Activated naive CD8-positive, alpha-beta T cell treated with anti-CD3 and anti-CD28 coated beads for 36 hours (primary cell): ENCODE measurements at regions not wholly inside any gene's neighbourhood (a gene's known extent, or its start where the extent isn't known, plus 50 kb on each side); places are given as distances from the start of the nearest gene placed in this dataset.
"Not testable (repeated sequence)": the region's sequence is repeated elsewhere in the genome, so short reads cannot be mapped to it uniquely, and the experiment has no call there.

Source experiments
- DNase-seq: peaks from one replicate; pipeline ENCODE4 v3.0.0; 2021
- H3K27ac Mint-ChIP-seq: one replicate; pipeline ENCODE4 v1.8.0; 2022; ENCODE audit warnings: mild to moderate bottlenecking, moderate library complexity, mixed read lengths
- H3K27me3 Mint-ChIP-seq: one replicate; pipeline ENCODE4 v1.8.0; 2022; ENCODE audit warnings: mild to moderate bottlenecking, mixed read lengths
- H3K36me3 Mint-ChIP-seq: one replicate; pipeline ENCODE4 v1.8.0; 2021; ENCODE audit warnings: mild to moderate bottlenecking, mixed read lengths
- H3K4me1 Mint-ChIP-seq: one replicate; pipeline ENCODE4 v1.8.0; 2021; ENCODE audit warnings: mixed read lengths
- H3K4me3 Mint-ChIP-seq: one replicate; pipeline ENCODE4 v1.8.0; 2022; ENCODE audit warnings: mild to moderate bottlenecking, moderate library complexity, mixed read lengths
- H3K9me3 Mint-ChIP-seq: one replicate; pipeline ENCODE4 v1.8.0; 2022; ENCODE audit warnings: mixed read lengths

DNA sequence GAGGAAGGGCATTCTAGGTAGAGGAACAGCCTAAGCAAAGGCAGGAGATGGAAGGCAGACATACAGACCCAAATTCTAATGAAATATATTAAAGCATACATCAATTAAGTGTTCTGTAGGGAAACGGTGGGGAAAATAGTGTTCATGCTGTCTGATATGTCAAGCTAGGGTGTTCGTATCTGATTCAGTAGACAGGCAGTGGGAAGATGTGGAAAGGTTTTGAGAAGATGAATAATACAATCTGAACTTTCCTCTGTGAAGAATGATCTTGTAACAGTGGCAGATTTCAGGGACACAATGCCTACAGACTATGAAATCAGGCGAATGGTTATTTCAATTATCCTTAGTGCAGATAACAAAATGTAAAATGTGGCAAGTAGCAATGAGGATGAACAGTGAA, 594.2 kb downstream of the KCTD12 start:
- H3K4me3 Mint-ChIP-seq = no peak overlapping the region
- H3K4me1 Mint-ChIP-seq = no peaks in the 10 kb centered on the region
- DNase-seq = no peak
- H3K27me3 Mint-ChIP-seq = no peaks in the 10 kb centered on the region
- no peaks in the 10 kb centered on the region for H3K9me3 Mint-ChIP-seq
- H3K27ac Mint-ChIP-seq = no peak overlapping the region
- no peaks in the 10 kb centered on the region for H3K36me3 Mint-ChIP-seq

GRCh38 chr13:76289558-76289957, 596.6 kb downstream of the KCTD12 start:
- DNase-seq = no peak
- H3K36me3 Mint-ChIP-seq = no peaks in the 10 kb centered on the region
- peaks cover 1% of the 10 kb centered on the region for H3K9me3 Mint-ChIP-seq
- H3K4me3 Mint-ChIP-seq = no peak overlapping the region
- no peaks in the 10 kb centered on the region for H3K4me1 Mint-ChIP-seq
- no peaks in the 10 kb centered on the region for H3K27me3 Mint-ChIP-seq
- no peak overlapping the region for H3K27ac Mint-ChIP-seq

DNA sequence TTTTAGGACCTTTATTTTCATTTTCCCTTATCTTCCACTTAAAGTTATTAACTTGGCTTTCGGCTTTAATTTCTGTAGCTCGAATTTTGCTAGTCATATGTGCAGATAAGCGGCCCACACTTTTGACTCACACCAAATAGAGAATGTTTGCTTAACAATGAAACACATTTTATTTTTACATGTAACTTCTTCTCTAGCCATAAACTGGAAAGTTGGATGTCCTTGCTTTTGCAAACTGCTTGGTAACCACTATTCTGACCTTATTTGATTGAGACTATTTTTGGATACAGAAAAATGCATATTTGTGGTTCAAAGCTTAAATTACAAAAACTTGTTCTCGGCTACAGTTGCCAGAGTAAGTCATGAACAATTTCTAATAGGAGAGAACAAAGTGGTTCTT, 600.0 kb downstream of the KCTD12 start:
- no peak overlapping the region for H3K4me3 Mint-ChIP-seq
- H3K9me3 Mint-ChIP-seq = peaks cover 1% of the 10 kb centered on the region
- no peak for DNase-seq
- H3K27me3 Mint-ChIP-seq = no peaks in the 10 kb centered on the region
- H3K36me3 Mint-ChIP-seq = no peaks in the 10 kb centered on the region
- no peak overlapping the region for H3K27ac Mint-ChIP-seq
- H3K4me1 Mint-ChIP-seq = no peaks in the 10 kb centered on the region

- Mint-ChIP-seq H3K27ac (no peak overlapping the region), H3K4me3 (no peak overlapping the region), H3K27me3 (no peaks in the 10 kb centered on the region), H3K4me1 (no peaks in the 10 kb centered on the region), H3K9me3 (peaks cover 1% of the 10 kb centered on the region), H3K36me3 (no peaks in the 10 kb centered on the region)
- no peak for DNase-seq
Observed at GRCh38 chr13:76285463-76285862, 600.7 kb downstream of the KCTD12 start.

GRCh38 chr13:76279766-76280165, 606.4 kb downstream of the KCTD12 start:
- not testable (repeated sequence) for H3K9me3 Mint-ChIP-seq, H3K4me1 Mint-ChIP-seq, H3K27me3 Mint-ChIP-seq, H3K27ac Mint-ChIP-seq, H3K4me3 Mint-ChIP-seq, DNase-seq, H3K36me3 Mint-ChIP-seq

DNA sequence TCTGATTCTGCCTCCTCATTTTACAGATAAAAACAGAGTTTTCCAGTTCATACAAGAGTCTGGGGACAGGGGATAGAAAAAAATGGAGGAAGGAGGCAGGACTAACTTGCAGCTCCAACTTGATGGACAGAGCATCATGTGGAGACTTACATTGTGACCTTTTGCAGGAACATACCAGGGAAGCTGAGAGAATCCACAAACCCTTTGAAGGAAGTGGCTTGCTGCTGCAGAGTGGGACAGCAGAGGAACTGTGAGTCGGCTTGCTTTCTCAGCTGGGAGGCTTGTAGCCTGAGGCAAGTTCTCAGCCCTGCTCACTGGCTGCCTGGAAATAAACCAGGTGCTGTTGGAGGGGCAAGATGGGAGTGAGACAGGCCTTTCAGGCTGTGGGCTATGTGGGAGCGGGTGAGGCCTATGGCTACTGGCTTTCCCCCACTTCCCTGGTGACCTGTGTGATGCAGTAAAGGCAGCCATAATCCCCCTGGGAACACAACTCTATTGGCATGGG, 614.4 kb downstream of the KCTD12 start:
- H3K36me3 Mint-ChIP-seq = no peaks in the 10 kb centered on the region
- no peak for DNase-seq
- no peaks in the 10 kb centered on the region for H3K4me1 Mint-ChIP-seq
- H3K9me3 Mint-ChIP-seq = no peaks in the 10 kb centered on the region
- H3K27ac Mint-ChIP-seq = no peak overlapping the region
- peaks cover 6% of the 10 kb centered on the region for H3K27me3 Mint-ChIP-seq
- H3K4me3 Mint-ChIP-seq = no peak overlapping the region

GRCh38 chr13:76268307-76268706, 617.9 kb downstream of the KCTD12 start:
- H3K27me3 Mint-ChIP-seq, H3K9me3 Mint-ChIP-seq, H3K4me3 Mint-ChIP-seq, DNase-seq, H3K4me1 Mint-ChIP-seq, H3K36me3 Mint-ChIP-seq, H3K27ac Mint-ChIP-seq: not testable (repeated sequence)

GRCh38 chr13:76267216-76267615, 619.0 kb downstream of the KCTD12 start:
- Mint-ChIP-seq H3K9me3 (no peaks in the 10 kb centered on the region), H3K4me1 (no peaks in the 10 kb centered on the region), H3K4me3 (no peak overlapping the region), H3K27me3 (peaks cover 2% of the 10 kb centered on the region), H3K27ac (no peak overlapping the region), H3K36me3 (no peaks in the 10 kb centered on the region)
- no peak for DNase-seq

DNA sequence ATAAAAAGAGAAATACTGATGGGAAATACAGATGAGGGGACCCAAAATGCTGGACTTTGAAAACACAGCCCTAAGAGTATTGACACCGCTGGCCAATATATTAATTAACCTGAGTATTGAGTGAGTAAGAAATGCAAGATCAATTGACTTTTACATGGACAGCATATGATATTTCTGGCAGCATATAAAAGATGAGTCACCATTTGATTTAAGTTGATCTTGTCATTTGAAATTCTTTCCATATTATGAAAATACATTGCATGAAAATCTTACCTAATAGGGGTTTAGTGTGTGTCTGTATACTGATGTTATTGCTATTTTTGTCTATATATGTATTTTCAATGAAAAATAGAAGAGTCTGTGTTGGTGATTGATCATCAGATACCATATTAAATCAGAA, 619.6 kb downstream of the KCTD12 start:
- no peak overlapping the region for H3K4me3 Mint-ChIP-seq

GRCh38 chr13:76250211-76250610, 614.1 kb downstream of the LMO7 start:
- Mint-ChIP-seq H3K4me3 (no peak overlapping the region), H3K27me3 (no peaks in the 10 kb centered on the region), H3K4me1 (no peaks in the 10 kb centered on the region), H3K36me3 (no peaks in the 10 kb centered on the region), H3K27ac (no peak overlapping the region), H3K9me3 (no peaks in the 10 kb centered on the region)
- DNase-seq = no peak

More for the DNA sequence above, 619.6 kb downstream of the KCTD12 start:
- no peaks in the 10 kb centered on the region for H3K4me1 Mint-ChIP-seq
- no peaks in the 10 kb centered on the region for H3K9me3 Mint-ChIP-seq
- no peaks in the 10 kb centered on the region for H3K27me3 Mint-ChIP-seq
- no peaks in the 10 kb centered on the region for H3K36me3 Mint-ChIP-seq
- H3K27ac Mint-ChIP-seq = no peak overlapping the region
- DNase-seq = no peak

DNA sequence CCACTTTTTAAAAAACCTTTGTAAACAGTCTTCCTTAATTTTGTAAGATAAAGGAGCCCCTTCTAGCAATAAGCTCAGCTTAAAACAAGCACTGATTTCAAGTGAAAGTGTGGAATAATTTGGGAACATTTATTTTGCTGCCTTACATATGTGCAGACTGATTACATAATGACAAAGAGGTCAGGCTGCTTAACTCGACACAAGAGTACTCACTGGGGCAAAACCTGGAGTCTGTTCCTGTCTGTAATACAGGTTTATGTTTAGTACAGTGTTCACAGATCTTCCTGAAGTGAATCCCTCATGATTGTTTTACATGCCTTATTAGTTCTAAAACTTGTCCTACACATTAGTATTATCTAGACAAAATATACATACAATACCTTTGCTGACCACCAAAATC, 609.8 kb downstream of the LMO7 start:
- H3K27me3 Mint-ChIP-seq = no peaks in the 10 kb centered on the region
- no peak overlapping the region for H3K27ac Mint-ChIP-seq
- no peak for DNase-seq
- no peaks in the 10 kb centered on the region for H3K36me3 Mint-ChIP-seq
- H3K4me1 Mint-ChIP-seq = no peaks in the 10 kb centered on the region
- no peak overlapping the region for H3K4me3 Mint-ChIP-seq
- no peaks in the 10 kb centered on the region for H3K9me3 Mint-ChIP-seq

DNA sequence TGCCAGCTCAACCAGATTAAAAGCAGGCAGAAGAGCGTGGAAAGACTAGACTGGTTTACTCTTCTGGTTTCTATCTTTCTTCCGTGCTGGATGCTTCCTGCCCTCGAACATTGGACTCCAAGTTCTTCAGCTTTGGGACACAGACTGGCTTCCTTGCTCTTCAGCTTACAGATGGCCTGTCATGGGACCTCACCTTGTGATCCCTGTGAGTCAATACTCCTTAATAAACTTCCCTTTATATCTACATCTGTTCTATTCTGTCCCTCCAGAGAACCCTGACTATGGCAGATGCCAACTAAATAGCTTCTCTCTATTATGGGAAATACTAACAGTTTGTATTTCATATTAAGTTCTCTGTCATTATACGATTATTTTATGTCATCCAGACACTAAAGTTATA, 609.1 kb downstream of the LMO7 start:
- H3K4me3 Mint-ChIP-seq = no peak overlapping the region
- no peak for DNase-seq
- H3K4me1 Mint-ChIP-seq = no peaks in the 10 kb centered on the region
- no peak overlapping the region for H3K27ac Mint-ChIP-seq
- no peaks in the 10 kb centered on the region for H3K36me3 Mint-ChIP-seq
- no peaks in the 10 kb centered on the region for H3K9me3 Mint-ChIP-seq
- no peaks in the 10 kb centered on the region for H3K27me3 Mint-ChIP-seq

GRCh38 chr13:76243120-76243519, 607.0 kb downstream of the LMO7 start:
- H3K27me3 Mint-ChIP-seq, DNase-seq, H3K4me3 Mint-ChIP-seq, H3K27ac Mint-ChIP-seq, H3K36me3 Mint-ChIP-seq, H3K4me1 Mint-ChIP-seq, H3K9me3 Mint-ChIP-seq: not testable (repeated sequence)

- no peaks in the 10 kb centered on the region for H3K9me3 Mint-ChIP-seq
Observed at GRCh38 chr13:76239031-76239680, 603.0 kb downstream of the LMO7 start.

GRCh38 chr13:76231522-76232167, 595.5 kb downstream of the LMO7 start:
- H3K4me1 Mint-ChIP-seq = no peaks in the 10 kb centered on the region
- no peaks in the 10 kb centered on the region for H3K9me3 Mint-ChIP-seq
- no peak overlapping the region for H3K27ac Mint-ChIP-seq
- no peak for DNase-seq
- no peak overlapping the region for H3K4me3 Mint-ChIP-seq
- H3K27me3 Mint-ChIP-seq = no peaks in the 10 kb centered on the region
- H3K36me3 Mint-ChIP-seq = no peaks in the 10 kb centered on the region

More at GRCh38 chr13:76239031-76239680, 603.0 kb downstream of the LMO7 start:
- Mint-ChIP-seq H3K36me3 (no peaks in the 10 kb centered on the region), H3K27me3 (no peaks in the 10 kb centered on the region), H3K4me3 (no peak overlapping the region), H3K4me1 (no peaks in the 10 kb centered on the region), H3K27ac (no peak overlapping the region)
- DNase-seq = no peak

GRCh38 chr13:76229281-76229680, 593.2 kb downstream of the LMO7 start:
- Mint-ChIP-seq H3K36me3 (no peaks in the 10 kb centered on the region), H3K27ac (no peak overlapping the region), H3K9me3 (no peaks in the 10 kb centered on the region), H3K4me3 (no peak overlapping the region), H3K27me3 (peaks cover under 1% of the 10 kb centered on the region), H3K4me1 (no peaks in the 10 kb centered on the region)
- no peak for DNase-seq
